PFSK-1 (cell line): ENCODE measurements at regions not wholly inside any gene's neighbourhood (a gene's known extent, or its start where the extent isn't known, plus 50 kb on each side); places are given as distances from the start of the nearest gene placed in this dataset.

Experiments
- FOXP2 ChIP-seq: optimal IDR thresholded peaks from 2 replicates; pipeline ENCODE3; 2011; ENCODE audit warnings: borderline replicate concordance, control low read depth, inconsistent platforms; ENCODE audit not compliant: insufficient read depth; ENCODE audit errors: extremely low read length, extremely low read depth
- POLR2AphosphoS5 ChIP-seq: IDR thresholded peaks from 2 replicates; pipeline ENCODE4 v1.6.1; 2012; ENCODE audit warnings: low read depth, mild to moderate bottlenecking, control low read depth, low read length, moderate library complexity
- REST ChIP-seq, 2 experiments: IDR thresholded peaks; 2 replicates each; pipeline versions ENCODE4 v1.6.1 to v1.8.0; 2011 to 2012; ENCODE audit warnings: low read depth in 2 of 2, low read length in 2 of 2, control low read depth in 1 of 2, inconsistent platforms in 1 of 2, mild to moderate bottlenecking in 1 of 2, moderate library complexity in 1 of 2; ENCODE audit not compliant: insufficient read depth in 1 of 2
- SIN3A ChIP-seq: IDR thresholded peaks from 2 replicates; pipeline ENCODE4 v1.6.1; 2012; ENCODE audit warnings: mild to moderate bottlenecking, low read length, moderate library complexity, borderline replicate concordance; ENCODE audit not compliant: insufficient read depth
- TAF1 ChIP-seq: IDR thresholded peaks from 2 replicates; pipeline ENCODE4 v1.6.1; 2012; ENCODE audit warnings: low read length, control low read depth, borderline replicate concordance; ENCODE audit not compliant: insufficient read depth

- no peak for TF ChIP-seq FOXP2
- TF ChIP-seq SIN3A = no peak
- TF ChIP-seq POLR2AphosphoS5 = no peak
- TF ChIP-seq TAF1 = no peak
- TF ChIP-seq REST (IDR thresholded peaks at IDR 0.05; ENCODE audit: insufficient read depth in 1 of 2, low read depth in 2 of 2, low read length in 2 of 2) = no peak
Observed at GRCh38 chr16:80046848-80047247, 446.3 kb upstream of the MAF start.

GRCh38 chr16:80046261-80046660, 445.7 kb upstream of the MAF start:
- TF ChIP-seq SIN3A = no peak
- TF ChIP-seq TAF1 = no peak
- TF ChIP-seq REST (IDR thresholded peaks at IDR 0.05; ENCODE audit: insufficient read depth in 1 of 2, low read depth in 2 of 2, low read length in 2 of 2) = no peak
- no peak for TF ChIP-seq FOXP2
- no peak for TF ChIP-seq POLR2AphosphoS5

GRCh38 chr16:80045861-80046260, 445.3 kb upstream of the MAF start:
- no peak for TF ChIP-seq SIN3A
- no peak for TF ChIP-seq POLR2AphosphoS5
- TF ChIP-seq REST (IDR thresholded peaks at IDR 0.05; ENCODE audit: insufficient read depth in 1 of 2, low read depth in 2 of 2, low read length in 2 of 2) = no peak
- TF ChIP-seq TAF1 = no peak
- TF ChIP-seq FOXP2 = no peak

- TF ChIP-seq FOXP2 (no peak), REST (IDR thresholded peaks at IDR 0.05; ENCODE audit: insufficient read depth in 1 of 2, low read depth in 2 of 2, low read length in 2 of 2) (no peak), SIN3A (no peak), TAF1 (no peak), POLR2AphosphoS5 (no peak)
Observed at GRCh38 chr16:80041410-80041809, 440.9 kb upstream of the MAF start.

GRCh38 chr16:80040814-80041213, 440.3 kb upstream of the MAF start:
- TF ChIP-seq SIN3A = no peak
